Thyroid gland (tissue), 4 donors: ENCODE measurements at regions not wholly inside any gene's neighbourhood (a gene's known extent, or its start where the extent isn't known, plus 50 kb on each side); places are given as distances from the start of the nearest gene placed in this dataset.
"Not testable (repeated sequence)": the region's sequence is repeated elsewhere in the genome, so short reads cannot be mapped to it uniquely, and the experiment has no call there.

ENCODE experiments used
- DNase-seq, 2 donors: peaks; one replicate each; pipeline ENCODE4 v3.0.0-alpha.2; 2019
- H3K27ac ChIP-seq, 3 donors: fragments of 200-600 bp; sonication (generic); 1 replicate in 2 of 3; 2 replicates in 1 of 3; pipeline ENCODE4 v1.5.1; 2016 to 2019; ENCODE audit warnings: mild to moderate bottlenecking in 1 of 3, moderate library complexity in 1 of 3
- H3K27me3 ChIP-seq: fragments of 200-600 bp; sonication (generic); one replicate; pipeline ENCODE4 v1.5.1; 2019
- H3K36me3 ChIP-seq, 2 donors: fragments of 200-600 bp; sonication (generic); one replicate each; pipeline ENCODE4 v1.5.1; 2016 to 2019
- H3K4me1 ChIP-seq, 2 donors: fragments of 200-600 bp; sonication (generic); one replicate each; pipeline ENCODE4 v1.5.1; 2017 to 2019
- H3K4me3 ChIP-seq, 3 donors: fragments of 200-600 bp; sonication (generic); replicated peaks in 1 of 3; 1 replicate in 2 of 3; 2 replicates in 1 of 3; pipeline ENCODE4 v1.5.1; 2016; ENCODE audit warnings: mild to moderate bottlenecking in 1 of 3
- H3K9me3 ChIP-seq: fragments of 200-600 bp; sonication (generic); one replicate; pipeline ENCODE4 v1.5.1; 2017
- CTCF ChIP-seq, 6 experiments: fragments of 200-600 bp in 3 of 6; fragments of 450-650 bp in 3 of 6; sonication (generic) in 3 of 6; IDR thresholded peaks; one replicate each; pipeline ENCODE4 v1.5.1; 2016 to 2019; ENCODE audit warnings: antibody characterized with exemption in 6 of 6, mild to moderate bottlenecking in 2 of 6, inconsistent platforms in 1 of 6, moderate library complexity in 1 of 6
- POLR2A ChIP-seq, 2 donors: fragments of 450-650 bp; IDR thresholded peaks; one replicate each; pipeline ENCODE4 v1.6.1; 2017; ENCODE audit warnings: antibody characterized with exemption in 2 of 2, mild to moderate bottlenecking in 2 of 2, moderate library complexity in 1 of 2
- WGBS, 2 donors: methylation state at CpG; one replicate each; pipeline ENCODE4 v1.1.5; 2017; 5-methylcytosine and 5-hydroxymethylcytosine counted together
- intact Hi-C: fragments of 100-400 bp; cut with DNase I; formaldehyde crosslinking; loops from one replicate; pipeline ENCODE4 v1.15.1; 2023

- TF ChIP-seq CTCF (IDR thresholded peaks at IDR 0.05) = no peak
- no peak for TF ChIP-seq POLR2A (IDR thresholded peaks at IDR 0.05)
- intact Hi-C loops = no loop called here
- DNase-seq = no peak
- 83 to 86% methylated on average over 5 to 7 of the region's 8 CpGs for WGBS, 2 donors
- H3K4me3 ChIP-seq = no peak overlapping the region
- no peaks in the 10 kb centered on the region for H3K9me3 ChIP-seq
- no peaks in the 10 kb centered on the region for H3K36me3 ChIP-seq
- H3K27me3 ChIP-seq = no peaks in the 10 kb centered on the region
- no peaks in the 10 kb centered on the region for H3K4me1 ChIP-seq
- no peak overlapping the region for H3K27ac ChIP-seq
Observed at GRCh38 chr15:62907275-62907674, 135.3 kb upstream of the TPM1 start.

GRCh38 chr15:62908341-62908740 lies 134.2 kb upstream of the TPM1 start:
- 85 to 92% methylated on average over 5 of the region's 5 CpGs for WGBS, 2 donors
- H3K4me1 ChIP-seq, H3K9me3 ChIP-seq, H3K36me3 ChIP-seq, H3K27me3 ChIP-seq, H3K27ac ChIP-seq, DNase-seq, intact Hi-C loops, H3K4me3 ChIP-seq: not testable (repeated sequence)

GRCh38 chr15:62909257-62909656 lies 133.3 kb upstream of the TPM1 start:
- no peak for TF ChIP-seq POLR2A (IDR thresholded peaks at IDR 0.05)
- no peak for TF ChIP-seq CTCF (IDR thresholded peaks at IDR 0.05)
- Histone ChIP-seq H3K27ac (no peak overlapping the region), H3K36me3 (no peaks in the 10 kb centered on the region), H3K4me3 (no peak overlapping the region), H3K27me3 (no peaks in the 10 kb centered on the region), H3K9me3 (no peaks in the 10 kb centered on the region), H3K4me1 (no peaks in the 10 kb centered on the region)
- no peak for DNase-seq
- intact Hi-C loops = no loop called here
- WGBS, 2 donors = 92 to 94% methylated on average over 3 of the region's 3 CpGs

- intact Hi-C loops = no loop called here
- TF ChIP-seq POLR2A (IDR thresholded peaks at IDR 0.05) (no peak), CTCF (IDR thresholded peaks at IDR 0.05) (no peak)
- no peak overlapping the region for H3K4me3 ChIP-seq
- H3K4me1 ChIP-seq = no peaks in the 10 kb centered on the region
- no peaks in the 10 kb centered on the region for H3K9me3 ChIP-seq
- H3K27ac ChIP-seq = no peak overlapping the region
- no peak for DNase-seq
- H3K27me3 ChIP-seq = no peaks in the 10 kb centered on the region
- H3K36me3 ChIP-seq = no peaks in the 10 kb centered on the region
- WGBS, 2 donors = 90 to 100% methylated on average over 3 of the region's 3 CpGs
Observed at GRCh38 chr15:62912282-62912681, 130.3 kb upstream of the TPM1 start.

GRCh38 chr15:62912808-62913207 lies 129.7 kb upstream of the TPM1 start:
- 43 to 54% methylated on average over 5 of the region's 5 CpGs for WGBS, 2 donors
- H3K9me3 ChIP-seq = no peaks in the 10 kb centered on the region
- intact Hi-C loops = no loop called here

More at GRCh38 chr15:62912808-62913207, 129.7 kb upstream of the TPM1 start:
- H3K27me3 ChIP-seq = no peaks in the 10 kb centered on the region
- H3K27ac ChIP-seq = no peak overlapping the region
- H3K36me3 ChIP-seq = no peaks in the 10 kb centered on the region
- H3K4me1 ChIP-seq = no peaks in the 10 kb centered on the region
- TF ChIP-seq CTCF (IDR thresholded peaks at IDR 0.05) = no peak
- TF ChIP-seq POLR2A (IDR thresholded peaks at IDR 0.05) = no peak
- DNase-seq = peak in 1 of 2 donors; percentile 14
- no peak overlapping the region for H3K4me3 ChIP-seq
